ENCODE measurements at regions not wholly inside any gene's neighbourhood (a gene's known extent, or its start where the extent isn't known, plus 50 kb on each side); places are given as distances from the start of the nearest gene placed in this dataset.

GRCh38 chr14:65866448-65866847 is 453.9 kb downstream of the FUT8 start:
- H3K27me3 ChIP-seq (ENCODE audit: control insufficient read depth, insufficient read depth, low read length) = peaks cover 7% of the 10 kb centered on the region
- no peaks in the 10 kb centered on the region for H3K36me3 ChIP-seq (ENCODE audit: control insufficient read depth, insufficient read depth, low read length)
- DNase-seq (ENCODE audit: low read depth) = no peak
- FAIRE-seq = no peak
- no peak overlapping the region for H3K4me3 ChIP-seq (ENCODE audit: low read depth, low read length)
- no peak for TF ChIP-seq CTCF (IDR thresholded peaks at IDR 0.05; ENCODE audit: insufficient read depth, low read length, severe bottlenecking)

- FAIRE-seq (no peak), DNase-seq (ENCODE audit: low read depth) (no peak)
- H3K27me3 ChIP-seq (ENCODE audit: control insufficient read depth, insufficient read depth, low read length) = peaks cover 7% of the 10 kb centered on the region
- no peaks in the 10 kb centered on the region for H3K36me3 ChIP-seq (ENCODE audit: control insufficient read depth, insufficient read depth, low read length)
- no peak for TF ChIP-seq CTCF (IDR thresholded peaks at IDR 0.05; ENCODE audit: insufficient read depth, low read length, severe bottlenecking)
- H3K4me3 ChIP-seq (ENCODE audit: low read depth, low read length) = no peak overlapping the region
Measured at GRCh38 chr14:65866886-65867285, 454.4 kb downstream of the FUT8 start.

- FAIRE-seq (no peak), DNase-seq (ENCODE audit: low read depth) (no peak)
- Histone ChIP-seq H3K27me3 (ENCODE audit: control insufficient read depth, insufficient read depth, low read length) (peaks cover 7% of the 10 kb centered on the region), H3K4me3 (ENCODE audit: low read depth, low read length) (no peak overlapping the region), H3K36me3 (ENCODE audit: control insufficient read depth, insufficient read depth, low read length) (no peaks in the 10 kb centered on the region)
- no peak for TF ChIP-seq CTCF (IDR thresholded peaks at IDR 0.05; ENCODE audit: insufficient read depth, low read length, severe bottlenecking)
Measured at GRCh38 chr14:65867333-65867732, 454.8 kb downstream of the FUT8 start.

- Histone ChIP-seq H3K36me3 (ENCODE audit: control insufficient read depth, insufficient read depth, low read length) (no peaks in the 10 kb centered on the region), H3K4me3 (ENCODE audit: low read depth, low read length) (no peak overlapping the region), H3K27me3 (ENCODE audit: control insufficient read depth, insufficient read depth, low read length) (peaks cover 2% of the 10 kb centered on the region)
- no peak for TF ChIP-seq CTCF (IDR thresholded peaks at IDR 0.05; ENCODE audit: insufficient read depth, low read length, severe bottlenecking)
- FAIRE-seq = no peak
- DNase-seq (ENCODE audit: low read depth) = no peak
Measured at GRCh38 chr14:65872536-65872935, 460.0 kb downstream of the FUT8 start.

GRCh38 chr14:65877166-65877565 is 464.6 kb downstream of the FUT8 start:
- Histone ChIP-seq H3K4me3 (ENCODE audit: low read depth, low read length) (no peak overlapping the region), H3K27me3 (ENCODE audit: control insufficient read depth, insufficient read depth, low read length) (no peaks in the 10 kb centered on the region), H3K36me3 (ENCODE audit: control insufficient read depth, insufficient read depth, low read length) (no peaks in the 10 kb centered on the region)
- TF ChIP-seq CTCF (IDR thresholded peaks at IDR 0.05; ENCODE audit: insufficient read depth, low read length, severe bottlenecking) = no peak
- DNase-seq (ENCODE audit: low read depth) (no peak), FAIRE-seq (no peak)

GRCh38 chr14:65877624-65878023 is 465.1 kb downstream of the FUT8 start:
- H3K27me3 ChIP-seq (ENCODE audit: control insufficient read depth, insufficient read depth, low read length) = no peaks in the 10 kb centered on the region
- no peak overlapping the region for H3K4me3 ChIP-seq (ENCODE audit: low read depth, low read length)
- TF ChIP-seq CTCF (IDR thresholded peaks at IDR 0.05; ENCODE audit: insufficient read depth, low read length, severe bottlenecking) = no peak
- H3K36me3 ChIP-seq (ENCODE audit: control insufficient read depth, insufficient read depth, low read length) = no peaks in the 10 kb centered on the region
- DNase-seq (ENCODE audit: low read depth) (no peak), FAIRE-seq (no peak)

Data from bronchial epithelial cell (primary cell).